ENCODE measurements at regions not wholly inside any gene's neighbourhood (a gene's known extent, or its start where the extent isn't known, plus 50 kb on each side); places are given as distances from the start of the nearest gene placed in this dataset.
A peak's percentile ranks its signal among the peaks of the same experiment; 100 is the strongest.
"Not testable (repeated sequence)": the region's sequence is repeated elsewhere in the genome, so short reads cannot be mapped to it uniquely, and the experiment has no call there.

DNA sequence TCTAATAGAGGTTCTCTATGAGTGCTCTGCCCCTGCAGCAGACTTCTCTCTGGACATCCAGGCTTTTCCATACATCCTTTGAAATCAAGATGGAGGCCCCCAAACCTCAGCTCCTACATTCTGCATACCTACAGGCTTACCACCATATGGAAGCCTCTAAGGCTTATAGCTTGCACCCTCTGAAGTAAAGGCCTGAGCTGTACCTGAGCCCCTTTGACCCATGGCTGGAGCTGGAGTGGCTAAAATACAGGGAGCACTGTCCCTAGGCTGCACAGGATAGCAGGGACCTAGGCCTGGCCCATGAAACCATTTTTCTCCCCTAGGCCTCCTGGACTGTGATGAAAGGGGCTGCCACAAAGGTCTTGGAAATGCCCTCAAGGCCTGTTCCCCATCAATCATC is 1086.1 kb upstream of the MIR17HG start:
- H3K27ac ChIP-seq: no peak overlapping the region
- H3K36me3 ChIP-seq: no peaks in the 10 kb centered on the region
- no peaks in the 10 kb centered on the region for H3K27me3 ChIP-seq (ENCODE audit: low read depth)
- DNase-seq (no peak), ATAC-seq (peak in 1 of 2 donors; percentile 39)
- intact Hi-C loops (cut with DNase I): no loop called here
- TF ChIP-seq, protein P1, sequence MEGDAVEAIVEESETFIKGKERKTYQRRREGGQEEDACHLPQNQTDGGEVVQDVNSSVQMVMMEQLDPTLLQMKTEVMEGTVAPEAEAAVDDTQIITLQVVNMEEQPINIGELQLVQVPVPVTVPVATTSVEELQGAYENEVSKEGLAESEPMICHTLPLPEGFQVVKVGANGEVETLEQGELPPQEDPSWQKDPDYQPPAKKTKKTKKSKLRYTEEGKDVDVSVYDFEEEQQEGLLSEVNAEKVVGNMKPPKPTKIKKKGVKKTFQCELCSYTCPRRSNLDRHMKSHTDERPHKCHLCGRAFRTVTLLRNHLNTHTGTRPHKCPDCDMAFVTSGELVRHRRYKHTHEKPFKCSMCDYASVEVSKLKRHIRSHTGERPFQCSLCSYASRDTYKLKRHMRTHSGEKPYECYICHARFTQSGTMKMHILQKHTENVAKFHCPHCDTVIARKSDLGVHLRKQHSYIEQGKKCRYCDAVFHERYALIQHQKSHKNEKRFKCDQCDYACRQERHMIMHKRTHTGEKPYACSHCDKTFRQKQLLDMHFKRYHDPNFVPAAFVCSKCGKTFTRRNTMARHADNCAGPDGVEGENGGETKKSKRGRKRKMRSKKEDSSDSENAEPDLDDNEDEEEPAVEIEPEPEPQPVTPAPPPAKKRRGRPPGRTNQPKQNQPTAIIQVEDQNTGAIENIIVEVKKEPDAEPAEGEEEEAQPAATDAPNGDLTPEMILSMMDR (IDR thresholded peaks at IDR 0.05): no peak
- no peak overlapping the region for H3K4me3 ChIP-seq
- H3K9me3 ChIP-seq: no peaks in the 10 kb centered on the region
- H3K4me1 ChIP-seq: no peaks in the 10 kb centered on the region

DNA sequence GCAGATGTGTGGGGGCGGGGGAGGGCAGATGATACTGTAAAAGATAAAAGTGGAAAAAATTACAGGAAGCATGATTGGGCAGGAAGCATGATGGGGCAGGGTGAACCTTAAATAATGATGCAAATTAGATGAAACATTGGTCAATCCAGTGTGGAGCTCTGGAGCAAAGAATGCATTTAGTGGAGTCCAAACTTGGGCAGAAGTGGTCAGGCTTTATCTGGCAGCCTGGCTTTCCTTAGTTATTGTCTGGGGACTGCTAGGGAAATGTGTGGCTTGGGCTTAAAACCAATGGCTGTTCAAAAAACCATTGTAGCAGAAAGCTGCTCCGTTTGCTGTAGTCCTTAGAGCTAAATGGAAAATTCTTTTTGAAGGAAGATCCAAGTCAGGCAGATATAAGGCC is 1077.3 kb upstream of the MIR17HG start:
- H3K4me3 ChIP-seq: no peak overlapping the region
- no peak overlapping the region for H3K27ac ChIP-seq
- H3K4me1 ChIP-seq: no peaks in the 10 kb centered on the region
- intact Hi-C loops (cut with DNase I): no loop called here
- H3K9me3 ChIP-seq: no peaks in the 10 kb centered on the region
- DNase-seq: no peak
- no peak for ATAC-seq
- no peaks in the 10 kb centered on the region for H3K27me3 ChIP-seq (ENCODE audit: low read depth)
- TF ChIP-seq, protein P1 (IDR thresholded peaks at IDR 0.05): no peak
- H3K36me3 ChIP-seq: no peaks in the 10 kb centered on the region

DNA sequence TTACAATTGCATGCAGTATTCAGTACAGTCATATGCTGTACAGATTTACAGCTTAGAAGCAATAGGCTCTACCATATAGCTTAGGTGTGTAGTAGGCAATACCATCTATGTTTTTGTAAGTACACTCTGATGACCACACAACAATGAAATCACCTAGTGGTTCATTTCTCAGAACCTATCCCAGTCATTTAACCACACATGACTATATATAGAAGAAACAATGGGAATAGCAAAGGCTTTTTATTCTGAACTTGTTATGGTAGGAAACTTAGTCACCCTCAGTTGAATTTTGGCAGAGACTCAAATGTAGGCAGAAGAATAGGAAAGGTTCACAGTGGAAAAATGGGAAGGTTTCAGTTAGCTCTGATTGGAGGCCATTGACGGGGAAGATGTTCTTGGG is 1075.1 kb upstream of the MIR17HG start:
- Histone ChIP-seq H3K4me3 (no peak overlapping the region), H3K27me3 (ENCODE audit: low read depth) (no peaks in the 10 kb centered on the region), H3K4me1 (no peaks in the 10 kb centered on the region), H3K36me3 (no peaks in the 10 kb centered on the region), H3K9me3 (no peaks in the 10 kb centered on the region), H3K27ac (no peak overlapping the region)
- DNase-seq: no peak
- intact Hi-C loops (cut with DNase I): no loop called here
- no peak for ATAC-seq
- TF ChIP-seq, protein P1 (IDR thresholded peaks at IDR 0.05): no peak

DNA sequence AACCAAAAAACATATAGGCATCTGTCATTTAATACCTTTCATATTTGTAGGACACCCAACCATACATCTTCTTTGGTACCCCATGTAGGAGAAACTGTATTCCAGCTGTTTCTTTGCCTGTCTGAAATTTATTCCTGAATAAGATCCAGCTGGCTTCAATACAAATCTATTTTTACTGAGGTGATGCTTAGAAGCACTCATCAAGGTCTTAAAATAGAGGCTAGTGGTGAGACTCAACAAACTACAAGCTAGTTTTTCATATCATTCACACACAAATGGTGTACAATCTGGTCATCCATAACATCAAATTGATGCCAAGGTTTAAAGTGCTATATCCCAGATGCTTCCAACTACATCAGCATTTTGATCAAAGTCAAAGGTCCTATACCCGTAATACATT is 1071.3 kb upstream of the MIR17HG start:
- no peak for ATAC-seq
- TF ChIP-seq, protein P1 (IDR thresholded peaks at IDR 0.05): no peak
- intact Hi-C loops (cut with DNase I): no loop called here
- DNase-seq: no peak
- Histone ChIP-seq H3K36me3 (no peaks in the 10 kb centered on the region), H3K4me3 (no peak overlapping the region), H3K27me3 (ENCODE audit: low read depth) (no peaks in the 10 kb centered on the region), H3K9me3 (no peaks in the 10 kb centered on the region), H3K27ac (no peak overlapping the region), H3K4me1 (no peaks in the 10 kb centered on the region)

DNA sequence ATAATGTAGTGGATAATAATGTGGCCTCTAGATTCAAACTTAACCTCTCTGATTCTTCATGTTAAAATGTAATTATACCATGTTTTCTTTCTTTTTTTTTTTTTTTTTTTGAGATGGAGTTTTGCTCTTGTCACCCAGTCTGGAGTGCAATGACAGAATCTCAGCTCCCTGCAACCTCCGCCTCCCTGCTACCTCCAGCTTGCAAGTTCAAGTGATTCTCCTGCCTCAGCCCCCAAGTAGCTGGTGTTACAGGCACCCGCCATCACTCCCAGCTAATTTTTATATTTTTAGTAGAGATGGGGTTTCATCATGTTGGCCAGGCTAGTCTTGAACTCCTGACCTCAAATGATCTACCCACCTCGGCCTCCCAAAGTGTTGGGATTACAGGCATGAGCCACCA is 1069.3 kb upstream of the MIR17HG start:
- H3K27ac ChIP-seq; DNase-seq; ATAC-seq; H3K4me1 ChIP-seq; intact Hi-C loops (cut with DNase I); H3K4me3 ChIP-seq; H3K27me3 ChIP-seq (ENCODE audit: low read depth); H3K9me3 ChIP-seq; H3K36me3 ChIP-seq: not testable (repeated sequence)

DNA sequence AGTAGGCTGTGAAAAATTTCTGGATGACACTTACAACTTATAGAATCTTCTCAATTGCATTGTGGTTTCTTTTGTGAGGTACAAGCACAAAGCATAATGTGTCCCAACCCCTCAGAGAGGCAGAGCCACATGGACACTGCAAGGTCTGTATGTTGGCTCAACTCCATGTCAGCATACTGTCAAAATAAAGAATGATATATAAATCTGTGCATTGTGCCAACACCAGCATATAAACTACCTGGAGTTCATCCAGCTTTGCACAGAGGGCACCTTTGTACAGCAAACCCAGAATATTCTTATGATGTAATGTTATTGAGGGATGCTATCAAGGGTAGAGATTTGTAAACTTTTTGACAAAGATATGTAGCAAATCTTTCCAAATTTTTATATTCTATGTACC is 1065.8 kb upstream of the MIR17HG start:
- TF ChIP-seq, protein P1 (IDR thresholded peaks at IDR 0.05): no peak
- intact Hi-C loops (cut with DNase I): no loop called here
- Histone ChIP-seq H3K4me1 (no peaks in the 10 kb centered on the region), H3K27ac (no peak overlapping the region), H3K4me3 (no peak overlapping the region), H3K9me3 (no peaks in the 10 kb centered on the region), H3K27me3 (ENCODE audit: low read depth) (no peaks in the 10 kb centered on the region), H3K36me3 (no peaks in the 10 kb centered on the region)
- ATAC-seq (no peak), DNase-seq (no peak)

Measured in lower lobe of right lung (tissue), 2 donors.